ENCODE measurements at regions not wholly inside any gene's neighbourhood (a gene's known extent, or its start where the extent isn't known, plus 50 kb on each side); places are given as distances from the start of the nearest gene placed in this dataset.

DNA sequence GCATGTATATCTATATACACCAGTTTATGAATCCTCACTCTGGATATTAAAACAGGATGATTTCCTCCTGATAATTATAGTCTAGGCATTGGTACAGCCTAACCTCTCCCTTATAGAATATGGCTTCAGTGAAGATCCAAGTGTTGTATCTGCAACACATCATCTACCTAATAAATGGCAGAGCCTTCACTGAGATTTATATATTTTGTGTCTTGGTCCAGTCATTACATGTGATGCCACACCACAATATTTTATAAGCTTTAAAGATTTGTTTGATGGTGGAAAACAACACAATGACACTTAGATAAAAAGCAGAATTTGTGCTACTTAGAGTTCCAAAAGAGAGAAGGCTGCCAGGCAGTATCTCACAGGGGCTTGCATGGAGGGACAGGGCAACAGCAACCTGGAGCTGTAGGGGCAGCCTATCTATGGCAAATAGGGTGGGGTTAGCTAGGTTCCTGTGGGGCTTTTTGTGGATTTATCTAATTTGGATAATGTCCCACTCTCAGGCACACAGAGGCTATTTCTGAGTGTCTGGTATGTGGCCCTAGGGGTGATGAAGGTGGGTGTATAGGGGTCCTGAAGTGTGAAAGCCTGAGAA lies 1736.7 kb upstream of the PRR20A start:
- no peak for TF ChIP-seq POLR2A (IDR thresholded peaks at IDR 0.05; ENCODE audit: low read depth)
- TF ChIP-seq, protein P1, sequence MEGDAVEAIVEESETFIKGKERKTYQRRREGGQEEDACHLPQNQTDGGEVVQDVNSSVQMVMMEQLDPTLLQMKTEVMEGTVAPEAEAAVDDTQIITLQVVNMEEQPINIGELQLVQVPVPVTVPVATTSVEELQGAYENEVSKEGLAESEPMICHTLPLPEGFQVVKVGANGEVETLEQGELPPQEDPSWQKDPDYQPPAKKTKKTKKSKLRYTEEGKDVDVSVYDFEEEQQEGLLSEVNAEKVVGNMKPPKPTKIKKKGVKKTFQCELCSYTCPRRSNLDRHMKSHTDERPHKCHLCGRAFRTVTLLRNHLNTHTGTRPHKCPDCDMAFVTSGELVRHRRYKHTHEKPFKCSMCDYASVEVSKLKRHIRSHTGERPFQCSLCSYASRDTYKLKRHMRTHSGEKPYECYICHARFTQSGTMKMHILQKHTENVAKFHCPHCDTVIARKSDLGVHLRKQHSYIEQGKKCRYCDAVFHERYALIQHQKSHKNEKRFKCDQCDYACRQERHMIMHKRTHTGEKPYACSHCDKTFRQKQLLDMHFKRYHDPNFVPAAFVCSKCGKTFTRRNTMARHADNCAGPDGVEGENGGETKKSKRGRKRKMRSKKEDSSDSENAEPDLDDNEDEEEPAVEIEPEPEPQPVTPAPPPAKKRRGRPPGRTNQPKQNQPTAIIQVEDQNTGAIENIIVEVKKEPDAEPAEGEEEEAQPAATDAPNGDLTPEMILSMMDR (IDR thresholded peaks at IDR 0.05): no peak

All from esophagus muscularis mucosa (tissue), 3 donors.